ENCODE measurements at regions not wholly inside any gene's neighbourhood (a gene's known extent, or its start where the extent isn't known, plus 50 kb on each side); places are given as distances from the start of the nearest gene placed in this dataset.

DNA sequence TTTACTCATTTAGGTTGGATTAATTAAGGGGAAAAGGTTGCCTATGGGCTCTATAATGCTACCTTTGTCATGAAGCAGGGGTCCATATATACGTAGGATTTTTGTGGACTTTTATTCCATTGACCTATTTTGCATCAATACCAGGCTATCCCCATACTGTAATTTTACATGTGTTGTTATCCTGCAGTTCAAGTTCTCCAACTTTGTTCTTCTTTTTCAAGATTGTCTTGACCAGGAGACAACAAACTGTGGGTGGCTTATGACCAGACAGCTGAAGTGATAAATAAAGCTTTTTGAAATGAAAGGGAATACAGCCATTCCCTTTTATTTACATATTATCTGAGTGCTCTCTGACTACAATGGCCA lies 345.7 kb downstream of the BARHL2 start:
- TF ChIP-seq, protein P1, sequence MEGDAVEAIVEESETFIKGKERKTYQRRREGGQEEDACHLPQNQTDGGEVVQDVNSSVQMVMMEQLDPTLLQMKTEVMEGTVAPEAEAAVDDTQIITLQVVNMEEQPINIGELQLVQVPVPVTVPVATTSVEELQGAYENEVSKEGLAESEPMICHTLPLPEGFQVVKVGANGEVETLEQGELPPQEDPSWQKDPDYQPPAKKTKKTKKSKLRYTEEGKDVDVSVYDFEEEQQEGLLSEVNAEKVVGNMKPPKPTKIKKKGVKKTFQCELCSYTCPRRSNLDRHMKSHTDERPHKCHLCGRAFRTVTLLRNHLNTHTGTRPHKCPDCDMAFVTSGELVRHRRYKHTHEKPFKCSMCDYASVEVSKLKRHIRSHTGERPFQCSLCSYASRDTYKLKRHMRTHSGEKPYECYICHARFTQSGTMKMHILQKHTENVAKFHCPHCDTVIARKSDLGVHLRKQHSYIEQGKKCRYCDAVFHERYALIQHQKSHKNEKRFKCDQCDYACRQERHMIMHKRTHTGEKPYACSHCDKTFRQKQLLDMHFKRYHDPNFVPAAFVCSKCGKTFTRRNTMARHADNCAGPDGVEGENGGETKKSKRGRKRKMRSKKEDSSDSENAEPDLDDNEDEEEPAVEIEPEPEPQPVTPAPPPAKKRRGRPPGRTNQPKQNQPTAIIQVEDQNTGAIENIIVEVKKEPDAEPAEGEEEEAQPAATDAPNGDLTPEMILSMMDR (IDR thresholded peaks at IDR 0.05), result no peak
- TF ChIP-seq EP300 (IDR thresholded peaks at IDR 0.05), result no peak
- TF ChIP-seq POLR2A (IDR thresholded peaks at IDR 0.05), result no peak
